ENCODE measurements at regions not wholly inside any gene's neighbourhood (a gene's known extent, or its start where the extent isn't known, plus 50 kb on each side); places are given as distances from the start of the nearest gene placed in this dataset.

- ATAC-seq (ENCODE audit: low read depth), result no peak
- Histone ChIP-seq H3K27me3 (ENCODE audit: control insufficient read depth, insufficient read depth, low read length) (no peaks in the 10 kb centered on the region), H3K18ac (ENCODE audit: low read depth, low read length) (no peak overlapping the region), H3K27ac (ENCODE audit: insufficient read depth, low read length) (no peak overlapping the region), H3K9me3 (ENCODE audit: control insufficient read depth, insufficient read depth, low read length) (no peaks in the 10 kb centered on the region), H3K36me3 (ENCODE audit: control insufficient read depth, insufficient read depth, low read length) (no peaks in the 10 kb centered on the region), H2BK15ac (ENCODE audit: low read depth, low read length) (no peak overlapping the region), H2AFZ (replicated peaks; ENCODE audit: low read length, poor library complexity) (no peak overlapping the region), H3K14ac (replicated peaks; ENCODE audit: low read depth, low read length) (no peak overlapping the region), H3K79me1 (ENCODE audit: low read depth in 1 of 2, low read length in 2 of 2) (no peaks in the 10 kb centered on the region), H3K23ac (ENCODE audit: low read depth, low read length) (no peak overlapping the region), H4K91ac (ENCODE audit: insufficient read depth, low read depth, low read length) (no peak overlapping the region), H3K4me2 (ENCODE audit: low read depth, low read length) (no peak overlapping the region), H3K9ac (ENCODE audit: low read depth, low read length) (no peak overlapping the region), H3K4me3 (ENCODE audit: insufficient read depth, low read depth, low read length) (no peak overlapping the region), H2AK5ac (ENCODE audit: low read depth, low read length) (no peak overlapping the region), H2AK9ac (replicated peaks; ENCODE audit: low read depth, low read length, poor library complexity) (peak overlapping the region; percentile 35), H3K56ac (ENCODE audit: extremely low read depth, insufficient read depth, low read length) (no peak overlapping the region), H2BK20ac (ENCODE audit: low read depth, low read length) (no peak overlapping the region), H2BK5ac (ENCODE audit: low read depth, low read length, poor library complexity, severe bottlenecking) (no peak overlapping the region), H3K9me1 (ENCODE audit: insufficient read depth, low read length) (no peaks in the 10 kb centered on the region), H4K20me1 (ENCODE audit: insufficient read depth, low read length) (no peaks in the 10 kb centered on the region), H3K4me1 (ENCODE audit: control insufficient read depth, insufficient read depth, low read length) (no peaks in the 10 kb centered on the region), H3K4ac (ENCODE audit: low read depth, low read length) (no peak overlapping the region), H2BK120ac (ENCODE audit: low read depth, low read length) (no peak overlapping the region), H4K5ac (ENCODE audit: low read depth, low read length) (no peak overlapping the region), H4K8ac (ENCODE audit: low read depth in 2 of 2, low read length in 2 of 2) (no peak overlapping the region)
- TF ChIP-seq RFX5 (IDR thresholded peaks at IDR 0.05; ENCODE audit: low read depth, low read length) (no peak), SMC3 (IDR thresholded peaks at IDR 0.05; ENCODE audit: low read depth, low read length) (no peak), ELK1 (IDR thresholded peaks at IDR 0.05; ENCODE audit: borderline replicate concordance, low read depth, low read length) (no peak), NFE2L2 (IDR thresholded peaks at IDR 0.05; ENCODE audit: low read depth, low read length) (no peak), CTCF (conservative IDR thresholded peaks at IDR 0.05; ENCODE audit: low read depth, low read length) (no peak), MAZ (IDR thresholded peaks at IDR 0.05; ENCODE audit: borderline replicate concordance, low read depth, low read length) (no peak), CHD1 (IDR thresholded peaks at IDR 0.05; ENCODE audit: low read depth, low read length) (no peak)
- CTCF ChIA-PET, result no interaction called here
- POLR2A ChIA-PET (ENCODE audit: unreplicated experiment), result no interaction called here
- no peak for DNase-seq
- WGBS, 2 experiments (ENCODE audit: extremely low coverage in 2 of 2, insufficient read length in 1 of 2), result 50% methylated on average over 1 of the region's 5 CpGs; no CpG with 5 or more reads in 1 of the 2 experiments
- BruUV-seq (replicated peaks), result no TSS peak
- dilution Hi-C loops (cut with HindIII; ENCODE audit: low sequenced_read_pairs, unreplicated experiment) (no loop called here), in situ Hi-C loops (cut with MboI; ENCODE audit: low sequenced_read_pairs) (no loop called here), intact Hi-C loops (cut with micrococcal nuclease) (no loop called here)
These were observed 2358.4 kb downstream of the PCDH9 start for GRCh38 chr13:64871742-64872141.
